Left ventricle myocardium inferior (tissue), 1 donor: ENCODE measurements at regions not wholly inside any gene's neighbourhood (a gene's known extent, or its start where the extent isn't known, plus 50 kb on each side); places are given as distances from the start of the nearest gene placed in this dataset.

ENCODE experiments used
- DNase-seq: peaks from one replicate; pipeline ENCODE4 v3.0.0-alpha.2; 2020
- H3K27ac ChIP-seq: fragments of 200-600 bp; replicated peaks from 2 replicates; pipeline ENCODE4 v1.8.0; 2021
- H3K27me3 ChIP-seq: fragments of 200-600 bp; 2 replicates; pipeline ENCODE4 v1.8.0; 2021; ENCODE audit warnings: low read depth
- H3K36me3 ChIP-seq: fragments of 200-600 bp; 2 replicates; pipeline ENCODE4 v1.8.0; 2021
- H3K4me1 ChIP-seq: fragments of 200-600 bp; 2 replicates; pipeline ENCODE4 v1.8.0; 2021
- H3K4me3 ChIP-seq: fragments of 200-600 bp; 2 replicates; pipeline ENCODE4 v1.8.0; 2021; ENCODE audit warnings: mild to moderate bottlenecking, moderate library complexity
- H3K9me3 ChIP-seq: fragments of 200-600 bp; replicated peaks from 2 replicates; pipeline ENCODE4 v1.8.0; 2021
- intact Hi-C: fragments of 100-400 bp; cut with micrococcal nuclease; formaldehyde crosslinking; loops from one replicate; pipeline ENCODE4 v1.11.0; 2022
- TF ChIP-seq, protein P1 (sequence below): fragments of 200-600 bp; IDR thresholded peaks from 2 replicates; pipeline ENCODE4 v1.8.0; 2021; ENCODE audit warnings: antibody characterized with exemption, mild to moderate bottlenecking, borderline replicate concordance
- donor health status: DM: no; HTN: yes; CAD: no; lungs with severe emphysema.

DNA sequence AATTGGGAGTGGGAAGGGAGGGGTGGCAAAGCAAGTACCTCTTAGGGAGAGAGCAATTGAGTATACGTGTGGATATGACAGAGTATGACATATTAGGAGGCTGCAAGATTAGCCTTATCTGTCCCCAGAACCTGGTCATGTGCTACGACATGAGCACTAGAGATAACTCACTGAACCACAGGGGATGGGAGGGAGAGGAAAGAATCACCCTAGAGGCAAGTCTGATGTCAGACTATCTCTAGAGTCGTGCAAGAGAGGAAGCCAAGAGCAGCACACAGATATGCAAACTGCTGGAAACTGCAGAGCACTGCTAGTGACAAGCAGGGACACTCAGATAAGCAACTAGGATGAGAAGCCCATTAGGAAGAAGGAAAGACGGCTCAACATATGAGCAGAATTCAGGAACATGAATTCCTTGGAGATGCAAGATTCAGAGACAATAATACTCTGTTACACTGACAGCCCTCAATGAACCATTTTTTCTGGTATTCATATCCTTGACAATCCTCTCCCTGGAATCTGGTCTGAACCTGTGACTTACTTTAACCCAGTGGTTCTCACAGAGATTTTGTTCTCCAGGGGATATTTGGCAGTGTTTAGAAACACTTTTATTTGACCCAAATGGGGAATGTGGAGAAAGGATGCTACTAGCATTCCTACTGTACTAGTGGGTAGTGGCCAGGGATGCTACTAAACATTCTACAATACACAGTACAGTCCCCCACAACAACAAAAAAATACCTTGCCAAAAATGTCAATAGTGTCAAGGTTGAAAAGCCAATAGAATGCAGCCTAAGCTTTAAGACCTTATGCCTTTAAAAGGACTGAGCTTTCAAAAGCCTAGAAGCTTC lies 84.0 kb upstream of the BMP2K start:
- no peak for DNase-seq
- H3K9me3 ChIP-seq = no peaks in the 10 kb centered on the region
- TF ChIP-seq, protein P1, sequence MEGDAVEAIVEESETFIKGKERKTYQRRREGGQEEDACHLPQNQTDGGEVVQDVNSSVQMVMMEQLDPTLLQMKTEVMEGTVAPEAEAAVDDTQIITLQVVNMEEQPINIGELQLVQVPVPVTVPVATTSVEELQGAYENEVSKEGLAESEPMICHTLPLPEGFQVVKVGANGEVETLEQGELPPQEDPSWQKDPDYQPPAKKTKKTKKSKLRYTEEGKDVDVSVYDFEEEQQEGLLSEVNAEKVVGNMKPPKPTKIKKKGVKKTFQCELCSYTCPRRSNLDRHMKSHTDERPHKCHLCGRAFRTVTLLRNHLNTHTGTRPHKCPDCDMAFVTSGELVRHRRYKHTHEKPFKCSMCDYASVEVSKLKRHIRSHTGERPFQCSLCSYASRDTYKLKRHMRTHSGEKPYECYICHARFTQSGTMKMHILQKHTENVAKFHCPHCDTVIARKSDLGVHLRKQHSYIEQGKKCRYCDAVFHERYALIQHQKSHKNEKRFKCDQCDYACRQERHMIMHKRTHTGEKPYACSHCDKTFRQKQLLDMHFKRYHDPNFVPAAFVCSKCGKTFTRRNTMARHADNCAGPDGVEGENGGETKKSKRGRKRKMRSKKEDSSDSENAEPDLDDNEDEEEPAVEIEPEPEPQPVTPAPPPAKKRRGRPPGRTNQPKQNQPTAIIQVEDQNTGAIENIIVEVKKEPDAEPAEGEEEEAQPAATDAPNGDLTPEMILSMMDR = no peak
- no peaks in the 10 kb centered on the region for H3K27me3 ChIP-seq
- H3K36me3 ChIP-seq = no peaks in the 10 kb centered on the region
- intact Hi-C loops = no loop called here
- peaks cover 36% of the 10 kb centered on the region for H3K4me1 ChIP-seq
- peak overlapping the region; percentile 49 for H3K27ac ChIP-seq
- no peak overlapping the region for H3K4me3 ChIP-seq

DNA sequence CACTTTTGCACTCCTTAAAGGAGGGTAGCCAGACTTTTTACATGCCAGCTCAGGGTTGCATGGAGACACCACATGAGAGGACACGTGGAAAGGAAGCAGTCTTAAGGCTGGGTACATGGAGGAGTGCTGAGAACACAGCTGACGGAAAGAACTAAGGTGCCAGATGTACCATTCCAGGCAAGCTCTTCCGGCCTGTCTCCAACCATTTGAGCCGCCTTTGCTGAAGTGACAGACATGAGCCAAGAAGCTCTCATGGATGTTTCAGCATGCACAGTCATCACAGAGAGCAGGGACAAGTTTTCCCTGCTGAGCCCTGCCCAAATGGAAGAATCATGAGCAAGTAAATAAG lies 83.4 kb upstream of the BMP2K start:
- Histone ChIP-seq H3K9me3 (no peaks in the 10 kb centered on the region), H3K27ac (peak overlapping the region; percentile 49), H3K36me3 (no peaks in the 10 kb centered on the region), H3K4me1 (peaks cover 34% of the 10 kb centered on the region), H3K4me3 (no peak overlapping the region), H3K27me3 (no peaks in the 10 kb centered on the region)
- intact Hi-C loops = no loop called here
- no peak for DNase-seq
- TF ChIP-seq, protein P1 = no peak

DNA sequence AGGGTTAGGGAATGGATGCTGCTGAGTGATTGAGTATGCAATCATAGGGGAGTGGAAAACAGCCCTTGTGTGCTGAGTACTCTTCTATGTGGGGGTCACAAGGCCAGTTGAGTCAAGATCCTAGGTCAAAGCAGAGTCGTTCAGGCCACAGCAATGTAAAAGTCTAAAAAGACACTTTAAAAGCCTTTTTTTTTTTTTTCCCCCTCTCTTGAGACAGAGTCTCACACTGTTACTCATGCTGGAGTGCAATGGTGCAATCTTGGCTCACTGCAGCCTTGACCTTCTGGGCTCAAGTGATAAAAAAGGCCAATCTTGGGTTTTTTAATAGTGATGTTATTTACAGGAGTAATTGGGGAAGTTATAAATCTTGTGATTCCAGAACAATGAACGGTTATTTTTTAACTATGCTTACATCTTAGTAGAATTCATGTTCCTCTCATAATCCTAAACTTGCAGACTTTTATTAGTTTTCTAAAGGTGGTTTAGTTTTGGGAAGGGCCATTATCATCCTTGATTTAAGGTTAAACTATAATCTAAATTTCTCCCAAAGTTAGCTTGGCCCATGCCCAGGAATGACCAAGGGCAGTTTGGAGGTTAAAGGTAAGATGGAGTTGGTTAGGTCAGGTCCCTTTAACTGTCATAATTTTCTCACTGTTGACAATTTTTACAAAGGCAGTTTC lies 82.2 kb upstream of the BMP2K start:
- H3K4me1 ChIP-seq = peaks cover 31% of the 10 kb centered on the region
- intact Hi-C loops = no loop called here
- H3K36me3 ChIP-seq = no peaks in the 10 kb centered on the region
- no peaks in the 10 kb centered on the region for H3K27me3 ChIP-seq
- H3K4me3 ChIP-seq = no peak overlapping the region
- no peak overlapping the region for H3K27ac ChIP-seq
- TF ChIP-seq, protein P1 = no peak
- no peaks in the 10 kb centered on the region for H3K9me3 ChIP-seq
- no peak for DNase-seq

DNA sequence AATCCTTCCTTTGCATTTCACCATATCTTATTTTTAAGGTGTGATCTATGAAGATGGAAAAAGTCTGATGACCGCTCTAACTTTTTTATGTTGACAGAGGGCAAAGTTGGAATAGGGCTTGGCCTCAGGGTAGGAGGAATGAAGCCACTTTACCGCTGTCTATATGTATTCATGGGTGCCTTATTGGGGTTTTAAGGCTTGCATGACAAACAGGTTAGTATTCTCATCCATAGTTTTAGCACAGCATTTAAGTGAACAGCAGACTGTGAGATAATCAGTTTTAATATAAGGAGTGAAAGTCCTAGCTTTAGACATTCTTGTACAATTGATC lies 81.7 kb upstream of the BMP2K start:
- intact Hi-C loops = no loop called here
- no peaks in the 10 kb centered on the region for H3K27me3 ChIP-seq
- TF ChIP-seq, protein P1 = no peak
- H3K27ac ChIP-seq = no peak overlapping the region
- H3K36me3 ChIP-seq = no peaks in the 10 kb centered on the region
- no peaks in the 10 kb centered on the region for H3K9me3 ChIP-seq
- DNase-seq = no peak
- H3K4me3 ChIP-seq = no peak overlapping the region
- peaks cover 31% of the 10 kb centered on the region for H3K4me1 ChIP-seq

DNA sequence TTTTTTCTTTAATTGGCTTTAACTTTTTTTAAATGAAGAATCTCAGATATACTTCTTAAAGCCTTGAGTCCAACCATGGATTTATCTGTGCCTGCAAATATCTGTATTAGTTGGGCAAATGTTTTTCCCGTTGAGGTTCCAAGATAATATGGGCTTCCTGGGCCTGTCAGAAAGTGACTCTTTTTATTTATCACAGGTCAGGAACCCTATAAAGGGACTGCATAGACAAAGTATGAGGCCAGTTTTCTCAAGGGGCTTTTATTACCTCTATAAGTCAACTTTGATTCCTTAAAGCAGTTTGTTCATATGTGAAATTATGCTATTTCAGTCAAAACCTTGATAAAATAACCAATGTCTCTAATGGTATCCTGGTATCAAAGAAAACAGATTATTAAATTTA lies 80.2 kb upstream of the BMP2K start:
- H3K27ac ChIP-seq = no peak overlapping the region
- H3K9me3 ChIP-seq = no peaks in the 10 kb centered on the region
- H3K4me3 ChIP-seq = no peak overlapping the region
- no peaks in the 10 kb centered on the region for H3K36me3 ChIP-seq
- DNase-seq = no peak
- H3K27me3 ChIP-seq = no peaks in the 10 kb centered on the region
- TF ChIP-seq, protein P1 = no peak
- peaks cover 29% of the 10 kb centered on the region for H3K4me1 ChIP-seq
- intact Hi-C loops = no loop called here
